ENCODE measurements at regions not wholly inside any gene's neighbourhood (a gene's known extent, or its start where the extent isn't known, plus 50 kb on each side); places are given as distances from the start of the nearest gene placed in this dataset.

DNA sequence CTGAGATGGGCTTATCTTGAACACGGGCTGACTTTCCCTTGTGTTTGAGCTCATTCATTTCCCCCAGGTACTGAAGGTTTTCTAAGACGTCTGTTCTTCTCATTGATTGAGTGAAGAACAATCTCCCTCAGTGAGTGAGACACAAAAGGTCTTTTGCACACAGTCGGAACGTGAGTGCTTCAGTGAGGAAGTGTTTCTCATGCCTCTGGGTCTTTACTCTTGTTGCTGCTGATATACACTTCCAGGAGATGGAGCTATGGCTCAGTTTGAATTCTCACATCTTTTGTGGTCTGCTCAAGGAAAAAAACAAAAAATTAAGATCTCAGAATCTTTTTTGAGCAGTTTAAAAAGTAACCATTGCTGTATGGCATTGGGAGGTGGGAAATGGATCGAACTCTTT, 981.9 kb upstream of the TENM3 start:
- intact Hi-C loops (cut with micrococcal nuclease; ENCODE audit: unreplicated experiment) (no loop called here), in situ Hi-C loops (cut with MboI) (no loop called here)
- WGBS (ENCODE audit: insufficient coverage, insufficient replicate concordance, low lambda C conversion rate, missing lambda C conversion rate), result 0% methylated on average over 5 of the region's 5 CpGs
- no TSS peak for BruUV-seq (replicated peaks)
- Histone ChIP-seq H3K4me3 (no peak overlapping the region), H4K20me1 (ENCODE audit: control insufficient read depth, insufficient read depth) (no peaks in the 10 kb centered on the region), H3K9ac (ENCODE audit: control insufficient read depth, insufficient read depth, low read length) (no peak overlapping the region), H3K4me2 (ENCODE audit: control insufficient read depth, insufficient read depth) (no peak overlapping the region), H3K4me1 (ENCODE audit: control insufficient read depth, insufficient read depth, low read length) (no peaks in the 10 kb centered on the region), H3K79me2 (ENCODE audit: control insufficient read depth, insufficient read depth, low read length) (no peaks in the 10 kb centered on the region), H3K27ac (ENCODE audit: control insufficient read depth, insufficient read depth) (no peak overlapping the region), H3K9me3 (replicated peaks; ENCODE audit: control insufficient read depth, insufficient read depth, low read length) (no peaks in the 10 kb centered on the region), H3K36me3 (ENCODE audit: control insufficient read depth in 2 of 2, insufficient read depth in 2 of 2, low read length in 1 of 2) (no peaks in the 10 kb centered on the region), H3K27me3 (replicated peaks in 1 of 2; ENCODE audit: control insufficient read depth in 2 of 2, insufficient read depth in 2 of 2, low read length in 1 of 2) (no peaks in the 10 kb centered on the region), H2AFZ (ENCODE audit: control insufficient read depth, low read depth, low read length) (no peak overlapping the region)
- FAIRE-seq, result no peak
- ChIA-PET SMC1A (ENCODE audit: uncharacterized antibody, unreplicated experiment) (interaction anchor here (1.1 to 1.5 kb wide), 2 partner anchors 11 to 13 kb away, joined by 3 to 4 read pairs; no protein-coding TSS in a partner anchor), POLR2A (no interaction called here), RAD21 (ENCODE audit: unreplicated experiment) (no interaction called here), CTCF (interaction anchor here (1.1 to 1.6 kb wide), 3 partner anchors 39 to 268 kb away, joined by 3 read pairs; no protein-coding TSS in a partner anchor)
- no peak for DNase-seq (ENCODE audit: low read depth, low spot score)
- no peak for ATAC-seq
- TF ChIP-seq, protein P1, sequence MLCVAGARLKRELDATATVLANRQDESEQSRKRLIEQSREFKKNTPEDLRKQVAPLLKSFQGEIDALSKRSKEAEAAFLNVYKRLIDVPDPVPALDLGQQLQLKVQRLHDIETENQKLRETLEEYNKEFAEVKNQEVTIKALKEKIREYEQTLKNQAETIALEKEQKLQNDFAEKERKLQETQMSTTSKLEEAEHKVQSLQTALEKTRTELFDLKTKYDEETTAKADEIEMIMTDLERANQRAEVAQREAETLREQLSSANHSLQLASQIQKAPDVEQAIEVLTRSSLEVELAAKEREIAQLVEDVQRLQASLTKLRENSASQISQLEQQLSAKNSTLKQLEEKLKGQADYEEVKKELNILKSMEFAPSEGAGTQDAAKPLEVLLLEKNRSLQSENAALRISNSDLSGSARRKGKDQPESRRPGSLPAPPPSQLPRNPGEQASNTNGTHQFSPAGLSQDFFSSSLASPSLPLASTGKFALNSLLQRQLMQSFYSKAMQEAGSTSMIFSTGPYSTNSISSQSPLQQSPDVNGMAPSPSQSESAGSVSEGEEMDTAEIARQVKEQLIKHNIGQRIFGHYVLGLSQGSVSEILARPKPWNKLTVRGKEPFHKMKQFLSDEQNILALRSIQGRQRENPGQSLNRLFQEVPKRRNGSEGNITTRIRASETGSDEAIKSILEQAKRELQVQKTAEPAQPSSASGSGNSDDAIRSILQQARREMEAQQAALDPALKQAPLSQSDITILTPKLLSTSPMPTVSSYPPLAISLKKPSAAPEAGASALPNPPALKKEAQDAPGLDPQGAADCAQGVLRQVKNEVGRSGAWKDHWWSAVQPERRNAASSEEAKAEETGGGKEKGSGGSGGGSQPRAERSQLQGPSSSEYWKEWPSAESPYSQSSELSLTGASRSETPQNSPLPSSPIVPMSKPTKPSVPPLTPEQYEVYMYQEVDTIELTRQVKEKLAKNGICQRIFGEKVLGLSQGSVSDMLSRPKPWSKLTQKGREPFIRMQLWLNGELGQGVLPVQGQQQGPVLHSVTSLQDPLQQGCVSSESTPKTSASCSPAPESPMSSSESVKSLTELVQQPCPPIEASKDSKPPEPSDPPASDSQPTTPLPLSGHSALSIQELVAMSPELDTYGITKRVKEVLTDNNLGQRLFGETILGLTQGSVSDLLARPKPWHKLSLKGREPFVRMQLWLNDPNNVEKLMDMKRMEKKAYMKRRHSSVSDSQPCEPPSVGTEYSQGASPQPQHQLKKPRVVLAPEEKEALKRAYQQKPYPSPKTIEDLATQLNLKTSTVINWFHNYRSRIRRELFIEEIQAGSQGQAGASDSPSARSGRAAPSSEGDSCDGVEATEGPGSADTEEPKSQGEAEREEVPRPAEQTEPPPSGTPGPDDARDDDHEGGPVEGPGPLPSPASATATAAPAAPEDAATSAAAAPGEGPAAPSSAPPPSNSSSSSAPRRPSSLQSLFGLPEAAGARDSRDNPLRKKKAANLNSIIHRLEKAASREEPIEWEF (IDR thresholded peaks at IDR 0.05; ENCODE audit: insufficient replicate concordance, low read depth, low read length), result no peak
- TF ChIP-seq ZNF592 (IDR thresholded peaks at IDR 0.05) (no peak), YBX1 (IDR thresholded peaks at IDR 0.05) (no peak), PAX8 (IDR thresholded peaks at IDR 0.05) (no peak), EGR1 (IDR thresholded peaks at IDR 0.05; ENCODE audit: borderline replicate concordance in 1 of 2, low read depth in 2 of 2, low read length in 2 of 2) (no peak), ATF7 (IDR thresholded peaks at IDR 0.05; ENCODE audit: low read depth) (no peak), FOXK2 (IDR thresholded peaks at IDR 0.05) (no peak), SPI1 (IDR thresholded peaks at IDR 0.05; ENCODE audit: borderline replicate concordance, insufficient read depth, low read depth, low read length) (no peak), E2F4 (IDR thresholded peaks at IDR 0.05; ENCODE audit: low read depth, low read length) (no peak), CHD2 (IDR thresholded peaks at IDR 0.05; ENCODE audit: borderline replicate concordance, low read depth, low read length) (no peak), IKZF1 (conservative IDR thresholded peaks at IDR 0.05) (no peak), MYB (IDR thresholded peaks at IDR 0.05; ENCODE audit: borderline replicate concordance, low read depth, low read length) (no peak), CREM (IDR thresholded peaks at IDR 0.05; ENCODE audit: low read depth) (no peak), MTA2 (IDR thresholded peaks at IDR 0.05; ENCODE audit: low read depth) (no peak), EZH2 (IDR thresholded peaks at IDR 0.05; ENCODE audit: borderline replicate concordance, control insufficient read depth, low read depth, low read length) (no peak), SP1 (IDR thresholded peaks at IDR 0.05; ENCODE audit: low read depth, low read length) (no peak)

Data from GM12878 (cell line).